NCI-H345 treated with DMSO at 0.1 percent for 48 hours (cell line): ENCODE measurements at regions not wholly inside any gene's neighbourhood (a gene's known extent, or its start where the extent isn't known, plus 50 kb on each side); places are given as distances from the start of the nearest gene placed in this dataset.
"Not testable (repeated sequence)": the region's sequence is repeated elsewhere in the genome, so short reads cannot be mapped to it uniquely, and the experiment has no call there.

Experiments
- DNase-seq: peaks from one replicate; lab custom pipeline; 2025; ENCODE audit not compliant: unreplicated experiment; lab: John Stamatoyannopoulos, UW

GRCh38 chr7:152947686-152948085 is 188.1 kb downstream of the ACTR3B start:
- DNase-seq: no peak

GRCh38 chr7:152949253-152949652 is 189.7 kb downstream of the ACTR3B start:
- DNase-seq: no peak

GRCh38 chr7:152949790-152950189 is 190.2 kb downstream of the ACTR3B start:
- DNase-seq: no peak

- DNase-seq: no peak
These were observed 196.5 kb downstream of the ACTR3B start for GRCh38 chr7:152956006-152956405.

- DNase-seq: no peak
These were observed 200.1 kb downstream of the ACTR3B start for GRCh38 chr7:152959610-152960009.

GRCh38 chr7:152961796-152962195 is 202.2 kb downstream of the ACTR3B start:
- not testable (repeated sequence) for DNase-seq

GRCh38 chr7:152966189-152966588 is 206.6 kb downstream of the ACTR3B start:
- DNase-seq: no peak

GRCh38 chr7:152967958-152968357 is 208.4 kb downstream of the ACTR3B start:
- DNase-seq: no peak

- no peak for DNase-seq
These were observed 209.0 kb downstream of the ACTR3B start for GRCh38 chr7:152968514-152968913.

- no peak for DNase-seq
These were observed 209.8 kb downstream of the ACTR3B start for GRCh38 chr7:152969335-152969734.

- DNase-seq: no peak
These were observed 210.3 kb downstream of the ACTR3B start for GRCh38 chr7:152969839-152970238.

GRCh38 chr7:152970481-152970880 is 210.9 kb downstream of the ACTR3B start:
- DNase-seq: no peak

GRCh38 chr7:152974577-152974976 is 215.0 kb downstream of the ACTR3B start:
- DNase-seq: no peak

- DNase-seq: no peak
These were observed 215.5 kb downstream of the ACTR3B start for GRCh38 chr7:152975076-152975475.

GRCh38 chr7:152979376-152979775 is 219.8 kb downstream of the ACTR3B start:
- peak; percentile 48 for DNase-seq

GRCh38 chr7:152984421-152984820 is 224.9 kb downstream of the ACTR3B start:
- no peak for DNase-seq

- DNase-seq: no peak
These were observed 226.8 kb downstream of the ACTR3B start for GRCh38 chr7:152986376-152986775.

- DNase-seq: no peak
These were observed 228.1 kb downstream of the ACTR3B start for GRCh38 chr7:152987656-152988055.

- no peak for DNase-seq
These were observed 230.4 kb downstream of the ACTR3B start for GRCh38 chr7:152989889-152990380.

GRCh38 chr7:152998420-152998819 is 238.9 kb downstream of the ACTR3B start:
- no peak for DNase-seq

GRCh38 chr7:153002115-153002514 is 242.6 kb downstream of the ACTR3B start:
- no peak for DNase-seq

- DNase-seq: no peak
These were observed 243.0 kb downstream of the ACTR3B start for GRCh38 chr7:153002572-153002971.

- DNase-seq: no peak
These were observed 244.8 kb downstream of the ACTR3B start for GRCh38 chr7:153004341-153004740.
